ENCODE measurements at regions not wholly inside any gene's neighbourhood (a gene's known extent, or its start where the extent isn't known, plus 50 kb on each side); places are given as distances from the start of the nearest gene placed in this dataset.

- Histone ChIP-seq H3K79me2 (ENCODE audit: control insufficient read depth, insufficient read depth, low read length, poor library complexity) (peaks cover 2% of the 10 kb centered on the region), H3K23ac (ENCODE audit: low read length) (no peak overlapping the region), H4K8ac (ENCODE audit: low read depth, low read length) (no peak overlapping the region), H2BK12ac (ENCODE audit: low read length) (no peak overlapping the region), H3K4me2 (ENCODE audit: low read length) (no peak overlapping the region), H3K18ac (ENCODE audit: low read length) (no peak overlapping the region), H2BK5ac (ENCODE audit: low read depth, low read length, poor library complexity) (no peak overlapping the region), H3K4ac (ENCODE audit: low read depth, low read length) (no peak overlapping the region), H2AK5ac (ENCODE audit: low read length) (no peak overlapping the region), H4K91ac (ENCODE audit: low read depth, low read length) (no peak overlapping the region), H3K4me1 (ENCODE audit: control insufficient read depth in 1 of 2, insufficient read depth in 2 of 2, low read length in 2 of 2) (peaks cover 0 to 2% of the 10 kb centered on the region in 2 experiments), H3K79me1 (ENCODE audit: low read length) (no peaks in the 10 kb centered on the region), H2AFZ (ENCODE audit: insufficient read depth, low read length, poor library complexity) (no peak overlapping the region), H2BK120ac (ENCODE audit: insufficient read depth, low read length, poor library complexity) (no peak overlapping the region), H3K36me3 (ENCODE audit: control insufficient read depth in 1 of 2, insufficient read depth in 2 of 2, low read length in 2 of 2) (no peaks in the 10 kb centered on the region), H3K4me3 (ENCODE audit: low read depth, low read length) (no peak overlapping the region), H4K12ac (ENCODE audit: low read depth, low read length) (no peak overlapping the region), H3K14ac (ENCODE audit: low read length) (no peak overlapping the region), H3K9me3 (ENCODE audit: insufficient read depth, low read depth, low read length) (no peaks in the 10 kb centered on the region), H3K27me3 (ENCODE audit: insufficient read depth, low read length) (no peaks in the 10 kb centered on the region), H3K9ac (ENCODE audit: low read length) (no peak overlapping the region), H3K27ac (ENCODE audit: low read depth, low read length) (no peak overlapping the region)
- DNase-seq: no peak
- no CpG with 5 or more reads among the region's 1 CpG for WGBS (ENCODE audit: extremely low coverage, insufficient coverage, insufficient read length)
Observed at GRCh38 chr6:125659887-125660286, 89.5 kb upstream of the HEY2 start.

- H3K23ac ChIP-seq (ENCODE audit: low read length): no peak overlapping the region
- H3K4me3 ChIP-seq (ENCODE audit: low read depth, low read length): no peak overlapping the region
- H3K4me1 ChIP-seq (ENCODE audit: control insufficient read depth in 1 of 2, insufficient read depth in 2 of 2, low read length in 2 of 2): peaks cover 0 to 2% of the 10 kb centered on the region in 2 experiments
- H4K8ac ChIP-seq (ENCODE audit: low read depth, low read length): no peak overlapping the region
- H3K18ac ChIP-seq (ENCODE audit: low read length): no peak overlapping the region
- H4K12ac ChIP-seq (ENCODE audit: low read depth, low read length): no peak overlapping the region
- no peak overlapping the region for H2BK5ac ChIP-seq (ENCODE audit: low read depth, low read length, poor library complexity)
- H4K91ac ChIP-seq (ENCODE audit: low read depth, low read length): no peak overlapping the region
- no peaks in the 10 kb centered on the region for H3K36me3 ChIP-seq (ENCODE audit: control insufficient read depth in 1 of 2, insufficient read depth in 2 of 2, low read length in 2 of 2)
- H2BK12ac ChIP-seq (ENCODE audit: low read length): no peak overlapping the region
- H3K27ac ChIP-seq (ENCODE audit: low read depth, low read length): no peak overlapping the region
- H3K79me2 ChIP-seq (ENCODE audit: control insufficient read depth, insufficient read depth, low read length, poor library complexity): peaks cover 2% of the 10 kb centered on the region
- no peaks in the 10 kb centered on the region for H3K9me3 ChIP-seq (ENCODE audit: insufficient read depth, low read depth, low read length)
- H3K4ac ChIP-seq (ENCODE audit: low read depth, low read length): no peak overlapping the region
- no peak for DNase-seq
- no peak overlapping the region for H3K4me2 ChIP-seq (ENCODE audit: low read length)
- no peaks in the 10 kb centered on the region for H3K79me1 ChIP-seq (ENCODE audit: low read length)
- no peaks in the 10 kb centered on the region for H3K27me3 ChIP-seq (ENCODE audit: insufficient read depth, low read length)
- WGBS (ENCODE audit: extremely low coverage, insufficient coverage, insufficient read length): no CpG with 5 or more reads among the region's 4 CpGs
- H3K9ac ChIP-seq (ENCODE audit: low read length): no peak overlapping the region
- H3K14ac ChIP-seq (ENCODE audit: low read length): no peak overlapping the region
- H2AK5ac ChIP-seq (ENCODE audit: low read length): no peak overlapping the region
- H2BK120ac ChIP-seq (ENCODE audit: insufficient read depth, low read length, poor library complexity): no peak overlapping the region
- no peak overlapping the region for H2AFZ ChIP-seq (ENCODE audit: insufficient read depth, low read length, poor library complexity)
Observed at GRCh38 chr6:125662296-125662695, 87.1 kb upstream of the HEY2 start.

GRCh38 chr6:125665295-125665814 is 84.1 kb upstream of the HEY2 start:
- no peaks in the 10 kb centered on the region for H3K27me3 ChIP-seq (ENCODE audit: insufficient read depth, low read length)
- H3K4me3 ChIP-seq (ENCODE audit: low read depth, low read length): no peak overlapping the region
- H2BK120ac ChIP-seq (ENCODE audit: insufficient read depth, low read length, poor library complexity): no peak overlapping the region
- H3K36me3 ChIP-seq (ENCODE audit: control insufficient read depth in 1 of 2, insufficient read depth in 2 of 2, low read length in 2 of 2): no peaks in the 10 kb centered on the region
- no peaks in the 10 kb centered on the region for H3K79me1 ChIP-seq (ENCODE audit: low read length)
- H3K4ac ChIP-seq (ENCODE audit: low read depth, low read length): no peak overlapping the region
- no peak overlapping the region for H3K27ac ChIP-seq (ENCODE audit: low read depth, low read length)
- no peak for DNase-seq
- H2AK5ac ChIP-seq (ENCODE audit: low read length): no peak overlapping the region
- no peak overlapping the region for H4K8ac ChIP-seq (ENCODE audit: low read depth, low read length)
- no CpG with 5 or more reads among the region's 5 CpGs for WGBS (ENCODE audit: extremely low coverage, insufficient coverage, insufficient read length)
- no peak overlapping the region for H4K12ac ChIP-seq (ENCODE audit: low read depth, low read length)
- H2BK5ac ChIP-seq (ENCODE audit: low read depth, low read length, poor library complexity): no peak overlapping the region
- no peak overlapping the region for H3K18ac ChIP-seq (ENCODE audit: low read length)
- H3K79me2 ChIP-seq (ENCODE audit: control insufficient read depth, insufficient read depth, low read length, poor library complexity): peaks cover 2% of the 10 kb centered on the region
- peaks cover 0 to under 1% of the 10 kb centered on the region in 2 experiments for H3K4me1 ChIP-seq (ENCODE audit: control insufficient read depth in 1 of 2, insufficient read depth in 2 of 2, low read length in 2 of 2)
- H3K9me3 ChIP-seq (ENCODE audit: insufficient read depth, low read depth, low read length): no peaks in the 10 kb centered on the region
- no peak overlapping the region for H3K14ac ChIP-seq (ENCODE audit: low read length)
- H3K23ac ChIP-seq (ENCODE audit: low read length): no peak overlapping the region
- no peak overlapping the region for H4K91ac ChIP-seq (ENCODE audit: low read depth, low read length)
- no peak overlapping the region for H3K4me2 ChIP-seq (ENCODE audit: low read length)
- H2AFZ ChIP-seq (ENCODE audit: insufficient read depth, low read length, poor library complexity): no peak overlapping the region
- H2BK12ac ChIP-seq (ENCODE audit: low read length): no peak overlapping the region
- H3K9ac ChIP-seq (ENCODE audit: low read length): no peak overlapping the region

- H2BK12ac ChIP-seq (ENCODE audit: low read length): no peak overlapping the region
- no peak overlapping the region for H2BK5ac ChIP-seq (ENCODE audit: low read depth, low read length, poor library complexity)
- H3K4me2 ChIP-seq (ENCODE audit: low read length): no peak overlapping the region
- no peak overlapping the region for H3K9ac ChIP-seq (ENCODE audit: low read length)
- no peak overlapping the region for H4K91ac ChIP-seq (ENCODE audit: low read depth, low read length)
- peaks cover 0 to 4% of the 10 kb centered on the region in 2 experiments for H3K4me1 ChIP-seq (ENCODE audit: control insufficient read depth in 1 of 2, insufficient read depth in 2 of 2, low read length in 2 of 2)
- no peak overlapping the region for H3K4ac ChIP-seq (ENCODE audit: low read depth, low read length)
- H3K79me2 ChIP-seq (ENCODE audit: control insufficient read depth, insufficient read depth, low read length, poor library complexity): peaks cover 2% of the 10 kb centered on the region
- H3K27ac ChIP-seq (ENCODE audit: low read depth, low read length): no peak overlapping the region
- no peak overlapping the region for H2AK5ac ChIP-seq (ENCODE audit: low read length)
- DNase-seq: no peak
- H3K9me3 ChIP-seq (ENCODE audit: insufficient read depth, low read depth, low read length): no peaks in the 10 kb centered on the region
- H2BK120ac ChIP-seq (ENCODE audit: insufficient read depth, low read length, poor library complexity): no peak overlapping the region
- no peak overlapping the region for H3K4me3 ChIP-seq (ENCODE audit: low read depth, low read length)
- no CpG with 5 or more reads among the region's 6 CpGs for WGBS (ENCODE audit: extremely low coverage, insufficient coverage, insufficient read length)
- no peak overlapping the region for H3K18ac ChIP-seq (ENCODE audit: low read length)
- no peaks in the 10 kb centered on the region for H3K36me3 ChIP-seq (ENCODE audit: control insufficient read depth in 1 of 2, insufficient read depth in 2 of 2, low read length in 2 of 2)
- H4K12ac ChIP-seq (ENCODE audit: low read depth, low read length): no peak overlapping the region
- no peak overlapping the region for H3K14ac ChIP-seq (ENCODE audit: low read length)
- no peaks in the 10 kb centered on the region for H3K79me1 ChIP-seq (ENCODE audit: low read length)
- H3K23ac ChIP-seq (ENCODE audit: low read length): no peak overlapping the region
- H3K27me3 ChIP-seq (ENCODE audit: insufficient read depth, low read length): no peaks in the 10 kb centered on the region
- no peak overlapping the region for H2AFZ ChIP-seq (ENCODE audit: insufficient read depth, low read length, poor library complexity)
- H4K8ac ChIP-seq (ENCODE audit: low read depth, low read length): no peak overlapping the region
Observed at GRCh38 chr6:125667326-125667725, 82.1 kb upstream of the HEY2 start.

Measured in trophoblast cell (in vitro differentiated cells and primary cell).